ENCODE measurements at regions not wholly inside any gene's neighbourhood (a gene's known extent, or its start where the extent isn't known, plus 50 kb on each side); places are given as distances from the start of the nearest gene placed in this dataset.
"Not testable (repeated sequence)": the region's sequence is repeated elsewhere in the genome, so short reads cannot be mapped to it uniquely, and the experiment has no call there.

DNA sequence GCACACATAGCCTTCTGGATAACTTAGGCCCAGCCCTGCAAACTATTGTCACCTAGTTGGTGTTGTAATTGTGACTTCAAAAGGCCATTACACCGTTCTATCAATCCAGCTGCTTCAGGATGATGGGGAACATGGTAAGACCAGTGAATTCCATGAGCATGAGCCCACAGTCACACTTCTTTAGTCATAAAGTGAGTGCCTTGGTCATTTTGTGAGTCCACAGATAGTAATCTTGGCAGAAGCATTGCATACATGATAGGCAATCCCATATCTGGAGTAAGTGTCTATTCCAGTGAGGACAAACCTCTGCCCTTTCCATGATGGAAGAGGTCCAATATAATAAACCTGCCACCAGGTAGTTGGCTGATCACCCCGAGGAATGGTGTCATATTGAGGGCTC lies 94.5 kb upstream of the RAI14 start:
- DNase-seq (ENCODE audit: low spot score), result not testable (repeated sequence)

GRCh38 chr5:34562791-34563190 lies 93.3 kb upstream of the RAI14 start:
- DNase-seq (ENCODE audit: low spot score), result no peak

DNA sequence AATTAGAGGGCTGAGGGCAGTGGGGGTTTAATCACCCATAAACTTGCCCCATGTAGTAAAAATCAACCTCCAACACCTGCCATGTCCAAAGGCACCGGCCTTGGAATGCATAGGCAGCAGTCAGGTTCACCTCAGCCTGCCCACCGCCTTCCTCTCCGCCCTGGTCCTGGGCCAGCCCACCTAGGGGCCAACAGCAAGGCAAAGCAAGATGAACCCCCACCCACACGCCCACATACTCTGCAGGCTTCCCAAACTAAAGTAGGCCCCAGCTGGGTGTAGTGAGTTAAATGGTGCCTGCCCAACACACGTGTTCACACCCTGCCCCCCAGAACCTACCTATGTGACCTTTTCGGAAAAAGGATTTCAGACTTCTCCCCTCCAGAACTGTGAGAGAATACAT lies 92.9 kb upstream of the RAI14 start:
- no peak for DNase-seq (ENCODE audit: low spot score)

DNA sequence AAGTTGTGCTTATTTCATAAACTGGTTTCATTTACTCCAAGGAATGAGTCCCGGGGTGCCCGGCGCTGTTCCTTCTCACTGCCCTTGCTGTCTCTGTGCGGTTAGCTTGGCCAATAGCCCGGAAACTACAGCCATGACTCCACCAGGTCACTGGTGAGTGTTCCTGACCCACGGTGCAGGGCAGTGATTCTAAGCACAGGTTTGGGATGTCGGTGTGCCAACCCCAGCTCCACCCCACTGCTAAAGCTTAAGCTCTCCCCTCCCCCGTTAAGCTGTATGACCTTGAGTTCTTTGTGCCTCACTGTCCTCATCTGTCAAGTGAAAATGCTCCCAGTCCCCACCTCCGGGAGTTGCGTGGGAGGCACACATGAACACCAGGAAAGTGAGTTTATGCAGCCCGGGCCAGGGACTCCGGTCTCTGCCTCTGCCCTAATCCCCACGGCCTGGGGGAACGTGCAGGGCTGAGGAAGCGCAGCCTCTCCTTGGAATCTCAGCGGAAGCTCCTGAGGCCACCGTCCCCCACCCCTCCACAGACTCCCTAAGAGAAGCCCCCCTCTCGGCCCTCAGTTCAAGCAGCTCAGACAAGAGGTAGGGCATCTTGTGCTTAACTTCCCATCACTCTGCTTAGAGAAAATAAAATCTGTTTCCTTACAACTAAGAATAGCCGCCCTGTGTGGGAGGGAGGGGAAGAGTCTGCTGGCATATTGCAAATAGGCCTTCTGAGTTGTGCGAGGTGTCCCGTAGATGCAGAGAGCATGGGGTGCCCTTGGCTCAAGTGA lies 92.0 kb upstream of the RAI14 start:
- DNase-seq (ENCODE audit: low spot score), result no peak

GRCh38 chr5:34564710-34565235 lies 91.4 kb upstream of the RAI14 start:
- no peak for DNase-seq (ENCODE audit: low spot score)

GRCh38 chr5:34570143-34570542 lies 86.0 kb upstream of the RAI14 start:
- no peak for DNase-seq (ENCODE audit: low spot score)

GRCh38 chr5:34570721-34571676 lies 85.1 kb upstream of the RAI14 start:
- DNase-seq (ENCODE audit: low spot score), result no peak

DNA sequence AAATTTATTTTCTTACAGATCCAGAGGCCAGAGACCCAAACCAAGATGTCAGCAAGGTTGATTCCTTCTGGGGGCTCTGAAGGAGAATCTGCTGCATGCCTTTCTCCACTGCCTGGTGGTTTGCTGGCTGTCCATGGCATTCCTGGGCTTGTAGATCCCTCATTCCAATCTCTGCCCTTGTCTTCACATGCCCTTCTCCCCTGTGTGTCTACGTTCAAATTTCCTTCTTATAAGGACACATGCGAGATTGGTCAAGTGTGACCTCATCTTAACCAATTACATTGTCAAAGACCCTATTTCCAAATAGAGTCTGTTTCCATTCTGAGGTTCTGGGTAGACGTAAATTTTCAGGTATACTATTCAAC lies 84.5 kb upstream of the RAI14 start:
- DNase-seq (ENCODE audit: low spot score), result no peak

GRCh38 chr5:34574936-34575467 lies 81.1 kb upstream of the RAI14 start:
- DNase-seq (ENCODE audit: low spot score), result no peak

DNA sequence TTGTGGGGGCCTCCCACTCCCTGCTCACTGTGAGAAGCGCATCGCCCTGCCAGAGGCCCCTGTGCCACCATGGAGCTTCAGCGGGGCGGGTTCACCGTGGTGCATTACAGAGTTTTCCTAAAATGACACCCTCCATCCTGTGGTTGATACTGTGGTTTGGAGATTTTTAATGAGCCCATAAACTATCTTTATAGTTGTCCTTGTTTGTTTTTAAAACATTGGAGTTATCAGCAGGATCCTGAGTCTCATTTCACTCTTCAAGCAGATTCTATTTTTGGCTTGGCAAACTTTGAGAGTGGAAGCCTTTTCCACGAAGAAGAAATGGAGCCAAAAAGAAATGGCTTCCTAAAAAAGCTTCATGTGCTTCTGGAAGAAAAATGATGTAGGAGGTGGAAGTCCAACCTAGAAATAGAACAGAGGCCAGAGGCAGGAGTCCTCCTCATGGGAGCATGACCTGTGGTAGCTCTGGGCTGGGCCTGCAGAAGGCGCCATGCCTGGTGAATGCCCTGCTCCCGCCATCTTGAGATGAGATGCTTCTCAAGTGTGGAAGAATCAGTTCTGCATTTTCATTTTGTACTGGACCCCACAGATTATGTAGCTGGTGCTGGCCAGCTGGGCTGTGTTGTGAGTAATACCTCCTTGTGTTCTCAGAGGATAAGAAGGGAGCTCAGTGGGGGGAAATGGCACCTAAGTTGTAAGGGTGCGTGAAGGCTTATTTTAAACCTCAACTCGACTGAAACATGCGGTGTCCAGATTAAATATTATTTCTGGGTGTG lies 79.0 kb upstream of the RAI14 start:
- DNase-seq (ENCODE audit: low spot score), result no peak

DNA sequence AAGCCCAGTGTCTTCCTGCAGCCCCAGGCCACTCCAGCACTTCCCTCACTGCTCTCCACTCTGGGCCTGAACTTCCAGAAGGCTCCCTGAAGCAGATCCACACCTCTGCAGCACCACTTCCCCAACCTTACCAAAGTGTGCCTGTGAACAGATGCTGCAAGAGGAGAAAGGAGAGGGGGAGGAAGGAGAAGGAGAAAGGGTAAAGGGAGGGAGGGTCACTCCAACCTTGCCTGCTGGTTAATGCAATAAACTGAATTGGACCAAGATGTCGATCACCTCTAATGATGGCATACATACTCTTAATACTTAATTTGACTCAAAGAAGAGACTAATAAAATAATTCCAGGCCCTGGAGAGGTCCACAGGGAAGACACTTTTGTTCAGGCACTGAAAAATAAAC lies 77.2 kb upstream of the RAI14 start:
- no peak for DNase-seq (ENCODE audit: low spot score)

GRCh38 chr5:34580983-34581382 lies 75.1 kb upstream of the RAI14 start:
- no peak for DNase-seq (ENCODE audit: low spot score)

- DNase-seq (ENCODE audit: low spot score), result no peak
These were observed 73.8 kb upstream of the RAI14 start for GRCh38 chr5:34582371-34582770.

DNA sequence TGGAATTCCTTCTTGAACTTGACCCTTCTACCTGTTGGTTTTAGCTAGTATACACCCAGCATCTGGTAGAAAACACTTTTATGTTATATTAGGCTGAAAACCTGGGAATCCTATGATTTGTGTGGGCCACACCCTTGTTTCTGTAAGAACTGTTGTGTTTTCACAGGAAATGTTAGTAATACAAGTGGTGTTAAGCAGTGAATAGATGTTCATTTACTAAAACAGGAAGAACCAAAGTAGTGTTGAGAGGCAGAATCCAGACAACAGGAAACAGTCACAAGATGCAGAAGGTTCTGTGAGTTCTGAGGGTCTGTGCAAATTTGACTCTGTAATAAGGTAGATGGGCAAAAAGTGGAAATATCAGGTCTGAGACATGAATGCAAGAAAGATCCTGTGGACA lies 73.0 kb upstream of the RAI14 start:
- no peak for DNase-seq (ENCODE audit: low spot score)

GRCh38 chr5:34584165-34584564 lies 72.0 kb upstream of the RAI14 start:
- DNase-seq (ENCODE audit: low spot score), result no peak

GRCh38 chr5:34585601-34586104 lies 70.5 kb upstream of the RAI14 start:
- no peak for DNase-seq (ENCODE audit: low spot score)

- no peak for DNase-seq (ENCODE audit: low spot score)
These were observed 69.8 kb upstream of the RAI14 start for GRCh38 chr5:34586117-34586885.

GRCh38 chr5:34587355-34588241 lies 68.5 kb upstream of the RAI14 start:
- DNase-seq (ENCODE audit: low spot score), result no peak

- DNase-seq (ENCODE audit: low spot score), result no peak
These were observed 66.3 kb upstream of the RAI14 start for GRCh38 chr5:34589832-34590231.

DNA sequence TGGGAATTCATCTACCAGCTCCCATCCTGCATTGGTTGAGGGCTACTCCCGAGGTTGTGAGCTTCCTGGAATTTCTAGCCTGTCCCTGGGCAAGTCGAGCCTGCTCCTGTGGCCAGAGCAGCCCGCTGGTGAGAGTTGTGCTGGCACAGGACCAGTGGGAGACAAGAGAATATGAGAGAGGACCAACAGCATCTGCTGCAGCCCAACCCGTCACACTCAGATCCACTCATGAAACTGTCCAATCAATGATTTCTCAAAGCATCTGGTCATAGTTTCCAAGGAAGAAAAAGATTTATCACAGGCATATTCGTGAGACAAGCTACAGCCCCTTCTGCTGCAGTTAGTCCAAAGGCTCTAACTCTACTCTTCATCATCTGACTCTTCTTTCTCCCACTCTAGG lies 64.4 kb upstream of the RAI14 start:
- DNase-seq (ENCODE audit: low spot score), result no peak
